ENCODE measurements at regions not wholly inside any gene's neighbourhood (a gene's known extent, or its start where the extent isn't known, plus 50 kb on each side); places are given as distances from the start of the nearest gene placed in this dataset.

DNA sequence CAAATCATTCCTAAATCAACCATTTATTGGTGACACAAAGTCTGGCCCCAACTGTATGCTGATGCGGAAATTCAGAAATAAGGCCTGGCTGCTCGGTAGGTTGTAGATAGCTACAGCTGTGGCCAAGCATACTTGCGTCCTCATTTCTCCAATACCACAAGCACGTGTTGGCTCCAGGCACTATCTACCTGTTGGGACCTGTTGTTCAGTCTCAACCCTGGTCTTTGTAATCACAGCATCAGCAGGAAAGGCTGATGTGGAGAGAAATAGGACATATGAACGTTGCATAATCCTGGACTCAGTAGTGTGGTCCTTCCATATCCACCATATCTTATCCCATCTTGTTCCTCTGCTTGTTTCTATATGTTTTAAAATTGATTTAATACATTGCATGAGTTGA, 212.6 kb downstream of the PMAIP1 start:
- Histone ChIP-seq H3K27me3 (no peaks in the 10 kb centered on the region), H3K27ac (no peak overlapping the region), H3K9me3 (no peaks in the 10 kb centered on the region), H3K4me3 (no peak overlapping the region), H3K36me3 (no peaks in the 10 kb centered on the region), H3K4me1 (no peaks in the 10 kb centered on the region)
- TF ChIP-seq, protein P1, sequence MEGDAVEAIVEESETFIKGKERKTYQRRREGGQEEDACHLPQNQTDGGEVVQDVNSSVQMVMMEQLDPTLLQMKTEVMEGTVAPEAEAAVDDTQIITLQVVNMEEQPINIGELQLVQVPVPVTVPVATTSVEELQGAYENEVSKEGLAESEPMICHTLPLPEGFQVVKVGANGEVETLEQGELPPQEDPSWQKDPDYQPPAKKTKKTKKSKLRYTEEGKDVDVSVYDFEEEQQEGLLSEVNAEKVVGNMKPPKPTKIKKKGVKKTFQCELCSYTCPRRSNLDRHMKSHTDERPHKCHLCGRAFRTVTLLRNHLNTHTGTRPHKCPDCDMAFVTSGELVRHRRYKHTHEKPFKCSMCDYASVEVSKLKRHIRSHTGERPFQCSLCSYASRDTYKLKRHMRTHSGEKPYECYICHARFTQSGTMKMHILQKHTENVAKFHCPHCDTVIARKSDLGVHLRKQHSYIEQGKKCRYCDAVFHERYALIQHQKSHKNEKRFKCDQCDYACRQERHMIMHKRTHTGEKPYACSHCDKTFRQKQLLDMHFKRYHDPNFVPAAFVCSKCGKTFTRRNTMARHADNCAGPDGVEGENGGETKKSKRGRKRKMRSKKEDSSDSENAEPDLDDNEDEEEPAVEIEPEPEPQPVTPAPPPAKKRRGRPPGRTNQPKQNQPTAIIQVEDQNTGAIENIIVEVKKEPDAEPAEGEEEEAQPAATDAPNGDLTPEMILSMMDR (IDR thresholded peaks at IDR 0.05), result no peak
- DNase-seq, result no peak
- intact Hi-C loops (cut with DNase I; ENCODE audit: low total_unique reads), result no loop called here

DNA sequence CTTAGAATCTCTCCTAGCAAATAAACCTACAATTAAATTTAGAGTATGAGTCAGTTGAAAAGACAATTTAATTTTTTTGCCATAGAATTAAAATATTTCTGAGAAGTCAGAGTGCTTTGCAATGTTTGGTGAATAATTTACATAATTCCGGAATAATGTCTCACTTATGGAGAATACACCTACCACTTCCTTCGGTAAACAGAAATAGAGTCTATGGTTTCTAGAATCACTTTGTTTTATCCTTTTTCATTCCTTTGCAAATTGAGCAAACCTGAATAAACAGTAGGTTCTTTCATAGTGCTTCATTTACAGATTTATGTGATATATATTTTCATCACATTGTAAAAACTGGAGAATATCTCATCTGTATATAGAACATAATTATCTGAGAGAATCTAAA, 211.7 kb downstream of the PMAIP1 start:
- no peak overlapping the region for H3K27ac ChIP-seq
- DNase-seq, result no peak

DNA sequence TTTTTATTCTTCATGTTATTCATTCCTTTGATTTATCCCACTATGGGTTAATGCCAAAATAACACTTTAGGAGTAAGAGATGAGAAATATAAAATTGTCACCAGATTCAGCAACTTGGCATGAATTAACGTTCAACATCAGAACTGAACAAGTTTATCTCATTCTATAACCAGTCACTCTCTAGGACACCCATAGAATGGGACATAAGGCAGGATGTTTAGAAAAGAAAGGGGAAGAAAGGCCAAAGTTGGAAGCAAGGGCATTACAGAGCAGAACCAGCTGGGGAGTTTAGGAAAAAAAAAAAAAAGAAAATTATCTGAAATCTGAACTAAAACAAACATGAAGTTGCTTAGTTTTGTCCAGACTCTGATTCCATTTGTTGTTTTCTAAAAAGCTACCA, 211.0 kb downstream of the PMAIP1 start:
- intact Hi-C loops (cut with DNase I; ENCODE audit: low total_unique reads), result no loop called here

More for the DNA sequence above, 211.7 kb downstream of the PMAIP1 start:
- no peaks in the 10 kb centered on the region for H3K9me3 ChIP-seq
- intact Hi-C loops (cut with DNase I; ENCODE audit: low total_unique reads), result no loop called here
- TF ChIP-seq, protein P1 (IDR thresholded peaks at IDR 0.05), result no peak
- no peak overlapping the region for H3K4me3 ChIP-seq
- H3K27me3 ChIP-seq, result no peaks in the 10 kb centered on the region
- no peaks in the 10 kb centered on the region for H3K4me1 ChIP-seq
- H3K36me3 ChIP-seq, result no peaks in the 10 kb centered on the region

DNA sequence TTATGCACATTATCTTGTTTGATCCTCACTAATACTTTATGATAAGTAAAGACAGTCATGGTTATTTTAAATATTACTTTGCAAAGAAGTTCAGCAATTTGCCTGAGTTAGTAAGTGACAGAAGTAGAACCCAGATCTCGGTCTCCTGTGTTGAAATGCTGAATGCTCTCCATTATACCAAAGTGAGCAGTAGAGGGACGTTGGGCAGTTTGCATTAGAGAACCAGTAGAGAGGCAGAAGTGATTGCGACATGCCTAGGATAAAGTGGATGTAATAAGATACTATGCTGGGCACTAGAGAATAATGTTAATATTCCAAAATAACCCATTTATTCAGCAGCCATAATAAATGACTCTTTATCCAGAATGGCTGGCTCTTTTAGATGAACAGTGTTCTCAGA, 201.0 kb downstream of the PMAIP1 start:
- H3K27me3 ChIP-seq, result no peaks in the 10 kb centered on the region
- no peak for DNase-seq
- intact Hi-C loops (cut with DNase I; ENCODE audit: low total_unique reads), result no loop called here
- no peaks in the 10 kb centered on the region for H3K9me3 ChIP-seq
- no peak overlapping the region for H3K27ac ChIP-seq
- no peaks in the 10 kb centered on the region for H3K4me1 ChIP-seq
- no peak overlapping the region for H3K4me3 ChIP-seq
- TF ChIP-seq, protein P1 (IDR thresholded peaks at IDR 0.05), result no peak
- no peaks in the 10 kb centered on the region for H3K36me3 ChIP-seq

More for the DNA sequence above, 211.0 kb downstream of the PMAIP1 start:
- DNase-seq, result no peak
- H3K27ac ChIP-seq, result no peak overlapping the region
- no peaks in the 10 kb centered on the region for H3K4me1 ChIP-seq
- no peak overlapping the region for H3K4me3 ChIP-seq
- TF ChIP-seq, protein P1 (IDR thresholded peaks at IDR 0.05), result no peak
- no peaks in the 10 kb centered on the region for H3K27me3 ChIP-seq
- no peaks in the 10 kb centered on the region for H3K36me3 ChIP-seq
- no peaks in the 10 kb centered on the region for H3K9me3 ChIP-seq

DNA sequence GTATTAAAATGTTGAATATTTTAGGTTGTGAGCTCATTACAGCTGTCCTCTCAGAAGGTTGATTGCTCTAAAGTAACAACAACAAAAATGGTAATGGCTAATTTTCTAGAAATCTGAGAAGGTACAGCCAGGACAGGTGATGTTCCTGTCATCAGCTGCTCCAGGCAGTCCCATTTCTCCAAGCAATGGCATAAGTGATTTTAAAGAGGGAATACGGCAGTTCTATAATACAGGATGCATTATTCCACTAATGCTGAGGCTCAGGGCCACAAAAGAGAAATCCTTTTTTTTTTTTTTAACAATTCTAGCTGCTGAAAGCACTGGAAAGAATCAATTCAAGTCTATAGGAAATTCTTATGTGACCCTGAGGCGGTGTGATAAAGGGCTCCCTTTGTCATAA, 199.9 kb downstream of the PMAIP1 start:
- TF ChIP-seq, protein P1 (IDR thresholded peaks at IDR 0.05), result no peak
- no peak overlapping the region for H3K4me3 ChIP-seq
- H3K9me3 ChIP-seq, result no peaks in the 10 kb centered on the region
- H3K27ac ChIP-seq, result no peak overlapping the region
- H3K27me3 ChIP-seq, result no peaks in the 10 kb centered on the region
- no peaks in the 10 kb centered on the region for H3K4me1 ChIP-seq
- H3K36me3 ChIP-seq, result no peaks in the 10 kb centered on the region
- intact Hi-C loops (cut with DNase I; ENCODE audit: low total_unique reads), result no loop called here
- DNase-seq, result no peak

DNA sequence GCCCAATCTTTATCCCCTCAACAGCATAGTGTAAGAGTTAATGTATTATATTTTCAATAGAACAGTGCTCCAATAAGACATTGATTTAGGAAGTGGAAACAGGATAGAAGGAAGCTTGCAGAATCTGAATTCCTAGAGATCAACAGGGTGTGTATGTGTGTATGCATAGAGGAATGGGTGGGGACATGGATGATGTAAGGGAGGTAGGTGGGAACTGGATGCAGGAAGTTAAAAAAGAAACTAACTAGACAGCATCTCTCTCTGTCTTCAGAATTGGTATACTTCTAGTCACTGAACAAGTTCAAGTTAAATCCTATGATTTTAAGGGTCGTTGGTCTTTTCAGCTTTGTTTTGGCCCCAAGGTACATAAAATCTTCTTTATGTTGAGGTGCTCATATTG, 196.6 kb downstream of the PMAIP1 start:
- Histone ChIP-seq H3K4me1 (no peaks in the 10 kb centered on the region), H3K27ac (no peak overlapping the region), H3K9me3 (no peaks in the 10 kb centered on the region), H3K27me3 (no peaks in the 10 kb centered on the region), H3K4me3 (no peak overlapping the region), H3K36me3 (no peaks in the 10 kb centered on the region)
- TF ChIP-seq, protein P1 (IDR thresholded peaks at IDR 0.05), result no peak
- no peak for DNase-seq
- intact Hi-C loops (cut with DNase I; ENCODE audit: low total_unique reads), result no loop called here

All from tibial artery (tissue), 4 donors.